ENCODE measurements at regions not wholly inside any gene's neighbourhood (a gene's known extent, or its start where the extent isn't known, plus 50 kb on each side); places are given as distances from the start of the nearest gene placed in this dataset.
"Not testable (repeated sequence)": the region's sequence is repeated elsewhere in the genome, so short reads cannot be mapped to it uniquely, and the experiment has no call there.

GRCh38 chr6:77251801-77252200, 211.5 kb downstream of the HTR1B start:
- not testable (repeated sequence) for TF ChIP-seq CTCF (optimal IDR thresholded peaks at IDR 0.05 in 1 of 3, IDR thresholded peaks at IDR 0.05 in 1 of 3, conservative IDR thresholded peaks at IDR 0.05 in 1 of 3; ENCODE audit: extremely low read depth in 1 of 3, insufficient read depth in 2 of 3, low read length in 3 of 3); EZH2 (IDR thresholded peaks at IDR 0.05; ENCODE audit: low read length)

Data from keratinocyte (primary cell).